Keratinocyte (primary cell): ENCODE measurements at regions not wholly inside any gene's neighbourhood (a gene's known extent, or its start where the extent isn't known, plus 50 kb on each side); places are given as distances from the start of the nearest gene placed in this dataset.

Experiments
- EZH2 ChIP-seq: IDR thresholded peaks from one replicate; pipeline ENCODE4 v1.6.1; 2012; ENCODE audit warnings: inconsistent platforms, mild to moderate bottlenecking, low read length, moderate library complexity
- TF ChIP-seq, protein P1 (sequence below), 3 experiments: IDR thresholded peaks in 1 of 3; conservative IDR thresholded peaks in 1 of 3; optimal IDR thresholded peaks in 1 of 3; 2 replicates in 2 of 3; 3 replicates in 1 of 3; pipeline versions ENCODE3 to v1.5.1; 2011; ENCODE audit warnings: low read length in 3 of 3, mild to moderate bottlenecking in 3 of 3, moderate library complexity in 2 of 3, control low read depth in 1 of 3, inconsistent platforms in 1 of 3; ENCODE audit not compliant: insufficient read depth in 2 of 3; ENCODE audit errors: extremely low read depth in 1 of 3

DNA sequence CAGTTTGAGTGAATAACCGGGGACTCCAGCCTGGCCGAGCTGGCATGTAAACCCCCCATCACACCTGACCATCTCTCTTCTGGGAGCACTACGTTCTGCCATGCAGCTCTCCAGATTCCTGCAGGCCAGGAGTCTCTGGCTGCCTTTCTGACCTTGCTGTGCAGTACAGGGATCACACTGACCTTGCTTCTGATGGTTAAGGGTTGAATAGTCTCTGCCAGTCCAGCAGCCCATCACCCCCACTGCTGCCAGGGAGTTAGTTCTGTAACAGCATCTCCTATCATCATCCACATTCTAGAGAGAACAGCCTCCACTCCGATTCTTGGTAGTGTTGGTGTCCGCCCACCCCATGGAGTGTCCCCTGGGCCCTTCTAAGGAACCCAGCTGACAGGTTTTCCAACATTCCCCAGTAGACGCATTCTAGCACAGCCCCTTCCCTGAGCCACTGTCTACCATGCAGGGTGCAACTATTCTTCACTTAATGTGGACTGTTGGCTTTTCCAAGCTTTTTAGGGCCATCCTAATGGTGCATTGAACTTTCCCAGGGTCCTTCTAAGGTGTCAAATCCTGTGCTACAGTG lies 109.8 kb downstream of the RIPK4 start:
- TF ChIP-seq, protein P1, sequence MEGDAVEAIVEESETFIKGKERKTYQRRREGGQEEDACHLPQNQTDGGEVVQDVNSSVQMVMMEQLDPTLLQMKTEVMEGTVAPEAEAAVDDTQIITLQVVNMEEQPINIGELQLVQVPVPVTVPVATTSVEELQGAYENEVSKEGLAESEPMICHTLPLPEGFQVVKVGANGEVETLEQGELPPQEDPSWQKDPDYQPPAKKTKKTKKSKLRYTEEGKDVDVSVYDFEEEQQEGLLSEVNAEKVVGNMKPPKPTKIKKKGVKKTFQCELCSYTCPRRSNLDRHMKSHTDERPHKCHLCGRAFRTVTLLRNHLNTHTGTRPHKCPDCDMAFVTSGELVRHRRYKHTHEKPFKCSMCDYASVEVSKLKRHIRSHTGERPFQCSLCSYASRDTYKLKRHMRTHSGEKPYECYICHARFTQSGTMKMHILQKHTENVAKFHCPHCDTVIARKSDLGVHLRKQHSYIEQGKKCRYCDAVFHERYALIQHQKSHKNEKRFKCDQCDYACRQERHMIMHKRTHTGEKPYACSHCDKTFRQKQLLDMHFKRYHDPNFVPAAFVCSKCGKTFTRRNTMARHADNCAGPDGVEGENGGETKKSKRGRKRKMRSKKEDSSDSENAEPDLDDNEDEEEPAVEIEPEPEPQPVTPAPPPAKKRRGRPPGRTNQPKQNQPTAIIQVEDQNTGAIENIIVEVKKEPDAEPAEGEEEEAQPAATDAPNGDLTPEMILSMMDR (optimal IDR thresholded peaks at IDR 0.05 in 1 of 3, IDR thresholded peaks at IDR 0.05 in 1 of 3, conservative IDR thresholded peaks at IDR 0.05 in 1 of 3; ENCODE audit: extremely low read depth in 1 of 3, insufficient read depth in 2 of 3, low read length in 3 of 3): no peak
- no peak for TF ChIP-seq EZH2
